A673 (cell line): ENCODE measurements at regions not wholly inside any gene's neighbourhood (a gene's known extent, or its start where the extent isn't known, plus 50 kb on each side); places are given as distances from the start of the nearest gene placed in this dataset.

ENCODE experiments used
- BruUV-seq: library from RNA; stranded (reverse); fragments of 400-500 nt; replicated peaks from 2 replicates; lab custom pipeline; 2021; lab: Mats Ljungman, UMichigan
- CTCF ChIA-PET: fragments of 300-600 bp; sonication (Branson Sonifier 250); formaldehyde crosslinking; loops from one replicate; lab custom pipeline; 2022; ENCODE audit warnings: antibody characterized with exemption; lab: Charles Lee
- POLR2A ChIA-PET: fragments of 300-600 bp; sonication (Branson Sonifier 250); formaldehyde crosslinking; loops from one replicate; lab custom pipeline; 2022; ENCODE audit warnings: antibody characterized with exemption; ENCODE audit not compliant: low non-redundant PET; lab: Charles Lee
- DNase-seq: peaks from one replicate; pipeline ENCODE4 v3.0.0-alpha.2; 2015; ENCODE audit warnings: low spot score
- H3K27ac ChIP-seq: fragments of 200-600 bp; sonication (generic); 2 replicates; pipeline ENCODE4 v1.5.1; 2016; ENCODE audit warnings: mixed run types, low read depth, mild to moderate bottlenecking, mixed read lengths, antibody characterized with exemption, low read length; ENCODE audit not compliant: poor library complexity, severe bottlenecking
- H3K27me3 ChIP-seq: fragments of 200-600 bp; sonication (generic); replicated peaks from 2 replicates; pipeline ENCODE4 v1.6.1; 2017; ENCODE audit warnings: mixed run types, low read depth, mild to moderate bottlenecking, mixed read lengths, antibody characterized with exemption, low read length; ENCODE audit not compliant: insufficient read depth, poor library complexity
- H3K36me3 ChIP-seq: fragments of 200-600 bp; sonication (generic); 2 replicates; pipeline ENCODE4 v1.6.1; 2016; ENCODE audit warnings: mixed run types, mild to moderate bottlenecking, mixed read lengths, antibody characterized with exemption, low read length; ENCODE audit not compliant: insufficient read depth, poor library complexity, severe bottlenecking
- H3K4me1 ChIP-seq: fragments of 200-600 bp; sonication (generic); 2 replicates; pipeline ENCODE4 v1.6.1; 2017; ENCODE audit warnings: mixed run types, mild to moderate bottlenecking, mixed read lengths, antibody characterized with exemption, low read length; ENCODE audit not compliant: insufficient read depth, poor library complexity, severe bottlenecking
- H3K4me3 ChIP-seq: fragments of 200-600 bp; sonication (generic); 2 replicates; pipeline ENCODE4 v1.5.1; 2016; ENCODE audit warnings: low read depth, mixed run types, mild to moderate bottlenecking, mixed read lengths, low read length; ENCODE audit not compliant: poor library complexity, severe bottlenecking
- H3K9me3 ChIP-seq: fragments of 200-600 bp; sonication (generic); 2 replicates; pipeline ENCODE4 v1.6.1; 2016; ENCODE audit warnings: mixed run types, low read depth, mild to moderate bottlenecking, mixed read lengths, antibody characterized with exemption, low read length; ENCODE audit not compliant: poor library complexity, severe bottlenecking
- CTCF ChIP-seq: fragments of 300-800, 200-600 bp; sonication (generic); conservative IDR thresholded peaks from 2 replicates; pipeline ENCODE4 v1.5.1; 2017; ENCODE audit warnings: low read depth, mild to moderate bottlenecking, antibody characterized with exemption, low read length, moderate library complexity, mixed read lengths
- EZH2 ChIP-seq: fragments of 200-600 bp; sonication (generic); IDR thresholded peaks from 2 replicates; pipeline ENCODE4 v1.6.1; 2017; ENCODE audit warnings: borderline replicate concordance, low read depth, mild to moderate bottlenecking, mixed read lengths, antibody characterized with exemption, low read length; ENCODE audit not compliant: poor library complexity, severe bottlenecking
- intact Hi-C: fragments of 100-400 bp; cut with micrococcal nuclease; formaldehyde crosslinking; loops from one replicate; pipeline ENCODE4 v1.10.0; 2022; ENCODE audit not compliant: unreplicated experiment

GRCh38 chr13:73981595-73981994, 152.6 kb downstream of the KLF12 start:
- BruUV-seq = no TSS peak
- POLR2A ChIA-PET = no interaction called here

GRCh38 chr13:73975767-73976166, 158.4 kb downstream of the KLF12 start:
- Histone ChIP-seq H3K4me1 (no peaks in the 10 kb centered on the region), H3K27ac (no peak overlapping the region), H3K27me3 (no peaks in the 10 kb centered on the region), H3K9me3 (peaks cover 3% of the 10 kb centered on the region), H3K36me3 (no peaks in the 10 kb centered on the region), H3K4me3 (no peak overlapping the region)
- POLR2A ChIA-PET = no interaction called here
- TF ChIP-seq CTCF (no peak), EZH2 (no peak)
- CTCF ChIA-PET = no interaction called here
- DNase-seq = no peak
- no TSS peak for BruUV-seq
- intact Hi-C loops = no loop called here

More at GRCh38 chr13:73981595-73981994, 152.6 kb downstream of the KLF12 start:
- no peaks in the 10 kb centered on the region for H3K4me1 ChIP-seq
- H3K27ac ChIP-seq = no peak overlapping the region
- TF ChIP-seq CTCF = no peak
- no peak for TF ChIP-seq EZH2
- CTCF ChIA-PET = no interaction called here
- no peak overlapping the region for H3K4me3 ChIP-seq
- H3K9me3 ChIP-seq = no peaks in the 10 kb centered on the region
- DNase-seq = no peak
- H3K36me3 ChIP-seq = no peaks in the 10 kb centered on the region
- no peaks in the 10 kb centered on the region for H3K27me3 ChIP-seq
- intact Hi-C loops = no loop called here

GRCh38 chr13:73974051-73974450, 160.2 kb downstream of the KLF12 start:
- Histone ChIP-seq H3K27ac (no peak overlapping the region), H3K36me3 (no peaks in the 10 kb centered on the region), H3K4me3 (no peak overlapping the region), H3K9me3 (peaks cover 3% of the 10 kb centered on the region), H3K27me3 (no peaks in the 10 kb centered on the region), H3K4me1 (no peaks in the 10 kb centered on the region)
- intact Hi-C loops = no loop called here
- POLR2A ChIA-PET = interaction anchor here (1.0 kb wide), 1 partner anchor 17 kb away, joined by 3 read pairs; no protein-coding TSS in a partner anchor
- CTCF ChIA-PET = no interaction called here
- BruUV-seq = no TSS peak
- no peak for TF ChIP-seq CTCF
- TF ChIP-seq EZH2 = no peak
- no peak for DNase-seq
